ENCODE measurements at regions not wholly inside any gene's neighbourhood (a gene's known extent, or its start where the extent isn't known, plus 50 kb on each side); places are given as distances from the start of the nearest gene placed in this dataset.

DNA sequence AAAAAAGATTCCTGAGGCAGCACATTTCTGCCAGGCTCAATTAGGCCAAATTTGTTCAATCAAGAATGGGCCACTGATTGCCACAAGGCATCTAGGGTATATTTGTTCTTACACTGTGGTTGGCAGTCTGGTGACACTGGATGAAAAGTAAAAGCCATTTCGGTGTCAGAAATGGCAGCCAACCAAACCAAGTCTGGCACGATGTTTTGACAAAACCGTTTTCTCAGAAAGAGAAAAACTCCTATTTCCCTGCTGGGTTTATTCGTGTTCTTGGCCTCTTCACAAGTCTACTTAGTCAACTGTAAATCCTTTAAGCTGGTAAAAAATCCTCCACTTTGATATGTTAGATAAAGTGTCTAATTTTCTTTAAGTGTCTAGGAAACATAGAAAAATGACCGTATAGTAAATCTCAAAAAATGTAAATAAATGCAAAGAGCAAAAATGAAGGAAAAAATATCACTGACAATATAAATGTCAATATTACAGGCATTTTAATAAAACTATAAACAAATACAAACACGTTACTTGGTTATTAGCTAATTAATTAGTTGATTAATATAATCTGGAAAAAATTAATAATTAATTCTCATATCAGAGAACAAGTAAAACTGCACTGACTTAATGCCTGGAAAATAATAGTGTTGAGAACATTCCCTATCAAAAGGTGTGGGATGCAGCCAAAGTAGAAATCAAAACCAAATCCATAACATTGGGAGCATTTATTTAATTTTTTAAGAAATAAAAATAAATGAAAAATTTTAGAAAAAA is 182.0 kb upstream of the ZNF804A start:
- TF ChIP-seq POLR2AphosphoS5 (IDR thresholded peaks at IDR 0.05; ENCODE audit: borderline replicate concordance, low read depth, low read length): no peak
- TF ChIP-seq EZH2 (IDR thresholded peaks at IDR 0.05): no peak
